Calu3 (cell line): ENCODE measurements at regions not wholly inside any gene's neighbourhood (a gene's known extent, or its start where the extent isn't known, plus 50 kb on each side); places are given as distances from the start of the nearest gene placed in this dataset.

Experiments used
- BruUV-seq: library from RNA; stranded (reverse); fragments of 400-500 nt; replicated peaks from 2 replicates; lab custom pipeline; 2021; lab: Mats Ljungman, UMichigan
- CTCF ChIA-PET: fragments of 300-600 bp; sonication (Branson Sonifier 250); formaldehyde crosslinking; loops from one replicate; lab custom pipeline; 2022; ENCODE audit warnings: antibody characterized with exemption; lab: Charles Lee
- DNase-seq: peaks from one replicate; pipeline ENCODE4 v3.0.0; 2022
- H3K27ac Mint-ChIP-seq: one replicate; pipeline ENCODE4 v1.8.0; 2022; ENCODE audit warnings: mixed read lengths; ENCODE audit not compliant: unreplicated experiment
- H3K27me3 Mint-ChIP-seq: one replicate; pipeline ENCODE4 v1.8.0; 2022; ENCODE audit warnings: mixed read lengths; ENCODE audit not compliant: unreplicated experiment
- H3K36me3 Mint-ChIP-seq: one replicate; pipeline ENCODE4 v1.8.0; 2022; ENCODE audit warnings: mild to moderate bottlenecking, moderate library complexity, mixed read lengths; ENCODE audit not compliant: insufficient read depth, unreplicated experiment
- H3K4me1 Mint-ChIP-seq: one replicate; pipeline ENCODE4 v1.8.0; 2022; ENCODE audit warnings: mild to moderate bottlenecking, low read depth, mixed read lengths; ENCODE audit not compliant: unreplicated experiment
- H3K4me3 Mint-ChIP-seq: one replicate; pipeline ENCODE4 v1.8.0; 2022; ENCODE audit warnings: mild to moderate bottlenecking, low read depth, moderate library complexity, mixed read lengths; ENCODE audit not compliant: unreplicated experiment
- H3K9me3 Mint-ChIP-seq: one replicate; pipeline ENCODE4 v1.8.0; 2022; ENCODE audit warnings: low read depth, mixed read lengths; ENCODE audit not compliant: unreplicated experiment
- CTCF ChIP-seq: fragments of 200-600 bp; IDR thresholded peaks from one replicate; pipeline ENCODE4 v1.8.0; 2022; ENCODE audit warnings: antibody characterized with exemption; ENCODE audit not compliant: unreplicated experiment
- intact Hi-C: fragments of 100-400 bp; cut with micrococcal nuclease; formaldehyde crosslinking; loops from one replicate; pipeline ENCODE4 v1.10.0; 2022; ENCODE audit not compliant: unreplicated experiment

DNA sequence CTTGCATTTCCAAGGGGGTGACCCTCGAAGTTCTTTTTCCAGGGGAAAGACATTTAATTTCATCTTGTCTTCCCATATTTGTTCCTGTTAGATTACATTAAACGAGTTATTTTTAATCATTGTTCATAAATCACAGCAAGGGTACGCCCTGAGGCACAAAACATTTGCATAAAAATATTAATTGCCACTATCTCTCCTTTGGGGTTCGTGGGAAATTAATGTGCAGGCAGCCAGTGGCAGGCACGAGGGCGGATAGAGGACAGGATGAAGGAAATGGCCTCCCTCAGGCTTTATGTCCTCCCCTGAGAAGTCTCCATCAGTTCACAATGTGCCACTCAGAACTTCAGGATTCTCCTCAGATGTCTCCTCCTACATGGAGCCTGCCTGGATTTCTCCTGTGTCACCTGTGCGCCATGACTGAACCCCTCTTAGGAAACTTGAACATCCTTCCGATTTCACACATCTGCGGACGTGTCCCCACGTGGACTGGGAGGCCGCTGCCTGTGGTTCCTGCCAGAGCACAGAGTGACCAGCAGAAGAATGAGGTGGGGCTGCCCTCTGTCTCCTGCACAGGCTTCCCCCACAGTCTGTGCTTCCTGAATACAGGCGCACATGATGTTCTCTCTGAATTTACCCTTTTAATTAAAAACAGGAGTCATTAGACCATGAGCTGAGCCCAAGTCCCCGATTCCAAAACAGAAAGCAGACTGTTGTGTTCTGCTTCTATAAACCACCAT is 1085.9 kb downstream of the TBC1D22A start:
- BruUV-seq: no TSS peak
- Mint-ChIP-seq H3K4me3 (no peak overlapping the region), H3K27me3 (no peaks in the 10 kb centered on the region), H3K4me1 (no peaks in the 10 kb centered on the region), H3K27ac (no peak overlapping the region), H3K9me3 (peaks cover 10% of the 10 kb centered on the region), H3K36me3 (no peaks in the 10 kb centered on the region)
- DNase-seq: no peak
- CTCF ChIA-PET: no interaction called here
- no peak for TF ChIP-seq CTCF
- intact Hi-C loops: no loop called here

GRCh38 chr22:47847131-47847890 is 1084.9 kb downstream of the TBC1D22A start:
- H3K27ac Mint-ChIP-seq: no peak overlapping the region
- H3K36me3 Mint-ChIP-seq: no peaks in the 10 kb centered on the region
- no peaks in the 10 kb centered on the region for H3K4me1 Mint-ChIP-seq
- H3K4me3 Mint-ChIP-seq: no peak overlapping the region
- no peak for TF ChIP-seq CTCF
- CTCF ChIA-PET: no interaction called here
- DNase-seq: no peak
- H3K9me3 Mint-ChIP-seq: peaks cover 4% of the 10 kb centered on the region
- intact Hi-C loops: no loop called here
- no peaks in the 10 kb centered on the region for H3K27me3 Mint-ChIP-seq
- BruUV-seq: no TSS peak

- H3K4me1 Mint-ChIP-seq: no peaks in the 10 kb centered on the region
- no peak for TF ChIP-seq CTCF
- H3K9me3 Mint-ChIP-seq: peaks cover 4% of the 10 kb centered on the region
- BruUV-seq: no TSS peak
- H3K36me3 Mint-ChIP-seq: no peaks in the 10 kb centered on the region
- intact Hi-C loops: no loop called here
- no peak overlapping the region for H3K4me3 Mint-ChIP-seq
- no peak overlapping the region for H3K27ac Mint-ChIP-seq
- H3K27me3 Mint-ChIP-seq: no peaks in the 10 kb centered on the region
- CTCF ChIA-PET: no interaction called here
- no peak for DNase-seq
Observed at GRCh38 chr22:47846206-47846605, 1083.8 kb downstream of the TBC1D22A start.

- H3K4me3 Mint-ChIP-seq: no peak overlapping the region
- CTCF ChIA-PET: no interaction called here
- no peak overlapping the region for H3K27ac Mint-ChIP-seq
- H3K36me3 Mint-ChIP-seq: no peaks in the 10 kb centered on the region
- TF ChIP-seq CTCF: no peak
- H3K27me3 Mint-ChIP-seq: no peaks in the 10 kb centered on the region
- H3K9me3 Mint-ChIP-seq: peaks cover 21% of the 10 kb centered on the region
- H3K4me1 Mint-ChIP-seq: no peaks in the 10 kb centered on the region
- DNase-seq: no peak
- no TSS peak for BruUV-seq
- intact Hi-C loops: no loop called here
Observed at GRCh38 chr22:47842119-47842518, 1079.7 kb downstream of the TBC1D22A start.
